H1 (cell line): ENCODE measurements at regions not wholly inside any gene's neighbourhood (a gene's known extent, or its start where the extent isn't known, plus 50 kb on each side); places are given as distances from the start of the nearest gene placed in this dataset.

ENCODE experiments used
- CTCF ChIA-PET: fragments of 300-600 bp; sonication (Branson Sonifier 250); formaldehyde crosslinking; loops from one replicate; lab custom pipeline; 2021; ENCODE audit not compliant: partially characterized antibody; lab: Charles Lee
- POLR2A ChIA-PET: fragments of 300-600 bp; sonication (Branson Sonifier 250); formaldehyde crosslinking; loops from one replicate; lab custom pipeline; 2021; ENCODE audit warnings: inconsistent platforms; ENCODE audit not compliant: partially characterized antibody; lab: Charles Lee
- DNase-seq, 2 experiments: peaks; one replicate each; pipeline versions ENCODE4 v3.0.0 to v3.0.0-alpha.2; 2010 to 2022; ENCODE audit warnings: low spot score in 2 of 2, low read depth in 1 of 2, mixed read lengths in 1 of 2
- FAIRE-seq: peaks from 2 replicates; lab custom pipeline; 2011; peaks lifted over from hg19 to GRCh38; lab: Jason Lieb, UNC
- H2AFZ ChIP-seq: 2 replicates; pipeline ENCODE4 v1.8.1; 2012; ENCODE audit warnings: low read length, inconsistent platforms
- H2AK5ac ChIP-seq: 2 replicates; pipeline ENCODE4 v1.6.1; 2013; ENCODE audit warnings: low read depth, low read length
- H2BK120ac ChIP-seq: replicated peaks from 2 replicates; pipeline ENCODE3; 2013; ENCODE audit warnings: low read depth, low read length, inconsistent platforms
- H2BK12ac ChIP-seq: 2 replicates; pipeline ENCODE4 v1.6.1; 2013; ENCODE audit warnings: low read depth, low read length
- H2BK15ac ChIP-seq: 2 replicates; pipeline ENCODE4 v1.6.1; 2013; ENCODE audit warnings: low read length
- H2BK20ac ChIP-seq: 2 replicates; pipeline ENCODE4 v1.6.1; 2013; ENCODE audit warnings: low read length
- H2BK5ac ChIP-seq: 2 replicates; pipeline ENCODE4 v1.6.1; 2013; ENCODE audit warnings: low read depth, low read length
- H3K14ac ChIP-seq: 2 replicates; pipeline ENCODE4 v1.6.1; 2013; ENCODE audit warnings: inconsistent platforms; ENCODE audit not compliant: insufficient read length
- H3K18ac ChIP-seq: 2 replicates; pipeline ENCODE4 v1.6.1; 2013; ENCODE audit warnings: low read length; ENCODE audit errors: extremely low read depth
- H3K23ac ChIP-seq: 2 replicates; pipeline ENCODE4 v1.6.1; 2013; ENCODE audit warnings: inconsistent platforms; ENCODE audit not compliant: insufficient read length
- H3K23me2 ChIP-seq: 2 replicates; pipeline ENCODE4 v1.6.1; 2013; ENCODE audit warnings: low read depth, low read length
- H3K27ac ChIP-seq: 2 replicates; pipeline ENCODE4 v1.6.1; 2011; ENCODE audit warnings: low read depth, low read length, inconsistent platforms
- H3K27me3 ChIP-seq, 4 experiments: replicated peaks in 1 of 4; 1 replicate in 1 of 4; 2 replicates in 3 of 4; pipeline versions ENCODE4 v1.6.1 to v1.8.1; 2011 to 2013; ENCODE audit warnings: low read length in 3 of 4, mild to moderate bottlenecking in 3 of 4, inconsistent platforms in 2 of 4, mixed read lengths in 2 of 4, moderate library complexity in 1 of 4; ENCODE audit not compliant: control insufficient read depth in 3 of 4, insufficient read depth in 3 of 4; ENCODE audit errors: extremely low read depth in 1 of 4
- H3K36me3 ChIP-seq, 4 experiments: 2 replicates each; pipeline versions ENCODE4 v1.6.1 to v1.8.1; 2011 to 2013; ENCODE audit warnings: mild to moderate bottlenecking in 4 of 4, low read length in 3 of 4, moderate library complexity in 2 of 4, control low read depth in 1 of 4, inconsistent platforms in 1 of 4; ENCODE audit not compliant: insufficient read depth in 4 of 4, control insufficient read depth in 2 of 4
- H3K4ac ChIP-seq: replicated peaks from 2 replicates; pipeline ENCODE3; 2013; ENCODE audit warnings: low read length, low read depth, mixed read lengths, inconsistent platforms; ENCODE audit not compliant: insufficient read length
- H3K4me1 ChIP-seq, 4 experiments: replicated peaks in 1 of 4; 1 replicate in 1 of 4; 2 replicates in 3 of 4; pipeline versions ENCODE4 v1.6.1 to v1.8.1; 2011 to 2013; ENCODE audit warnings: low read length in 3 of 4, inconsistent platforms in 2 of 4, mixed read lengths in 1 of 4; ENCODE audit not compliant: insufficient read depth in 4 of 4, control insufficient read depth in 3 of 4
- H3K4me2 ChIP-seq, 2 experiments: 2 replicates each; pipeline versions ENCODE4 v1.6.1 to v1.8.1; 2011 to 2013; ENCODE audit warnings: low read depth in 2 of 2, low read length in 2 of 2, control low read depth in 1 of 2, inconsistent platforms in 1 of 2, mild to moderate bottlenecking in 1 of 2; ENCODE audit not compliant: insufficient read depth in 1 of 2
- H3K4me3 ChIP-seq, 4 experiments: fragments of 200-600, 300-600 bp in 1 of 4; sonication (generic), shearing (Covaris generic), sonication (Bioruptor Twin) in 1 of 4; 2 replicates each; pipeline versions ENCODE4 v1.5.1 to v1.8.1; 2011 to 2016; ENCODE audit warnings: low read length in 4 of 4, low read depth in 3 of 4, control low read depth in 2 of 4, inconsistent platforms in 2 of 4, mild to moderate bottlenecking in 2 of 4, mixed read lengths in 1 of 4, moderate library complexity in 1 of 4; ENCODE audit not compliant: insufficient read depth in 2 of 4; ENCODE audit errors: extremely low read depth in 1 of 4
- H3K56ac ChIP-seq: replicated peaks from 2 replicates; pipeline ENCODE3; 2013; ENCODE audit warnings: low read depth, mild to moderate bottlenecking, mixed read lengths, low read length, inconsistent platforms; ENCODE audit not compliant: insufficient read length
- H3K79me1 ChIP-seq: 2 replicates; pipeline ENCODE4 v1.6.1; 2013; ENCODE audit warnings: low read depth, low read length, control low read depth
- H3K79me2 ChIP-seq, 2 experiments: 2 replicates each; pipeline versions ENCODE4 v1.6.1 to v1.8.1; 2012 to 2013; ENCODE audit warnings: low read length in 2 of 2, mild to moderate bottlenecking in 2 of 2, inconsistent platforms in 1 of 2; ENCODE audit not compliant: insufficient read depth in 2 of 2, control insufficient read depth in 1 of 2
- H3K9ac ChIP-seq, 4 experiments: replicated peaks in 1 of 4; 1 replicate in 1 of 4; 2 replicates in 3 of 4; pipeline versions ENCODE4 v1.6.1 to v1.8.1; 2011 to 2013; ENCODE audit warnings: low read depth in 3 of 4, low read length in 3 of 4, control low read depth in 2 of 4, mild to moderate bottlenecking in 2 of 4, moderate library complexity in 2 of 4, inconsistent platforms in 1 of 4; ENCODE audit errors: extremely low read depth in 1 of 4
- H3K9me3 ChIP-seq, 2 experiments: 2 replicates each; pipeline versions ENCODE4 v1.6.1 to v1.8.1; 2012 to 2013; ENCODE audit warnings: mild to moderate bottlenecking in 2 of 2, moderate library complexity in 2 of 2, control low read depth in 1 of 2, inconsistent platforms in 1 of 2, low read depth in 1 of 2, low read length in 1 of 2, mixed read lengths in 1 of 2; ENCODE audit not compliant: insufficient read depth in 2 of 2
- H4K20me1 ChIP-seq, 2 experiments: replicated peaks in 1 of 2; 2 replicates each; pipeline versions ENCODE3 to v1.8.1; 2011 to 2013; ENCODE audit warnings: inconsistent platforms in 2 of 2, low read length in 2 of 2, mild to moderate bottlenecking in 1 of 2; ENCODE audit not compliant: insufficient read depth in 2 of 2, control insufficient read depth in 1 of 2
- H4K5ac ChIP-seq: 2 replicates; pipeline ENCODE4 v1.6.1; 2013; ENCODE audit warnings: low read length, low read depth, mixed read lengths, inconsistent platforms; ENCODE audit not compliant: insufficient read length
- H4K8ac ChIP-seq: 2 replicates; pipeline ENCODE4 v1.8.0; 2013; ENCODE audit warnings: mild to moderate bottlenecking, moderate library complexity, low read length, inconsistent platforms; ENCODE audit not compliant: insufficient read depth; ENCODE audit errors: extremely low read depth
- H4K91ac ChIP-seq: replicated peaks from 2 replicates; pipeline ENCODE3; 2013; ENCODE audit warnings: low read length, mixed read lengths, inconsistent platforms; ENCODE audit not compliant: insufficient read length
- EZH2 ChIP-seq: fragments of 200-600 bp; sonication (generic); IDR thresholded peaks from 2 replicates; pipeline ENCODE4 v1.7.1; 2012; ENCODE audit warnings: low read depth, mild to moderate bottlenecking, moderate library complexity, low read length, inconsistent platforms; ENCODE audit not compliant: severe bottlenecking
- HDAC2 ChIP-seq, 2 experiments: fragments of 300-600 bp in 1 of 2; sonication (generic) in 1 of 2; IDR thresholded peaks; 2 replicates each; pipeline ENCODE4 v1.6.1; 2011 to 2012; ENCODE audit warnings: low read depth in 2 of 2, low read length in 2 of 2, mild to moderate bottlenecking in 2 of 2, moderate library complexity in 2 of 2, borderline replicate concordance in 1 of 2, inconsistent platforms in 1 of 2
- HDAC6 ChIP-seq: IDR thresholded peaks from one replicate; pipeline ENCODE4 v1.7.1; 2012; ENCODE audit warnings: low read depth, mild to moderate bottlenecking, inconsistent platforms, low read length, moderate library complexity
- JUND ChIP-seq: IDR thresholded peaks from 2 replicates; pipeline ENCODE4 v1.6.1; 2011; ENCODE audit warnings: mild to moderate bottlenecking, improper control_type of control experiment, low read length
- KDM1A ChIP-seq: fragments of 200-600, 300-600 bp; sonication (generic); IDR thresholded peaks from 2 replicates; pipeline ENCODE4 v1.7.1; 2016; ENCODE audit warnings: mild to moderate bottlenecking, low read length, borderline replicate concordance
- KDM5A ChIP-seq: fragments of 200-600 bp; IDR thresholded peaks from 2 replicates; pipeline ENCODE4 v1.7.1; 2012; ENCODE audit warnings: mild to moderate bottlenecking, low read length, inconsistent platforms, mixed read lengths
- PHF8 ChIP-seq: fragments of 200-600 bp; sonication (generic); conservative IDR thresholded peaks from 2 replicates; pipeline ENCODE4 v1.7.1; 2012; ENCODE audit warnings: low read depth, mild to moderate bottlenecking, inconsistent platforms, low read length, moderate library complexity
- RAD21 ChIP-seq, 2 experiments: IDR thresholded peaks in 1 of 2; conservative IDR thresholded peaks in 1 of 2; 2 replicates each; pipeline ENCODE4 v1.6.1; 2011; ENCODE audit warnings: low read depth in 2 of 2, low read length in 2 of 2, improper control_type of control experiment in 1 of 2, inconsistent platforms in 1 of 2, mild to moderate bottlenecking in 1 of 2, moderate library complexity in 1 of 2
- SP4 ChIP-seq: IDR thresholded peaks from 2 replicates; pipeline ENCODE4 v1.6.1; 2012; ENCODE audit warnings: low read length, inconsistent platforms
- SRF ChIP-seq: IDR thresholded peaks from 2 replicates; pipeline ENCODE4 v1.6.1; 2011; ENCODE audit warnings: mild to moderate bottlenecking, low read depth, low read length, moderate library complexity
- TBP ChIP-seq: IDR thresholded peaks from 2 replicates; pipeline ENCODE4 v1.6.1; 2011; ENCODE audit warnings: low read depth, low read length, improper control_type of control experiment
- WGBS, 2 experiments: shearing (Covaris generic) in 1 of 2; methylation state at CpG; one replicate each; pipeline versions ENCODE4 v1.1.6 to v1.1.7; 2013 to 2015; ENCODE audit warnings: low lambda C conversion rate in 2 of 2, mixed read lengths in 2 of 2, inconsistent platforms in 1 of 2, low coverage in 1 of 2, missing lambda C conversion rate in 1 of 2; ENCODE audit not compliant: insufficient replicate concordance in 2 of 2, insufficient coverage in 1 of 2, insufficient read length in 1 of 2; ENCODE audit errors: extremely low coverage in 1 of 2, missing lambda C conversion rate in 1 of 2; 5-methylcytosine and 5-hydroxymethylcytosine counted together
- TF ChIP-seq, protein P1 (sequence below), 3 experiments: IDR thresholded peaks; 1 replicate in 2 of 3; 2 replicates in 1 of 3; pipeline versions ENCODE4 v1.5.1 to v1.6.1; 2011; ENCODE audit warnings: low read length in 3 of 3, mild to moderate bottlenecking in 3 of 3, inconsistent platforms in 2 of 3, low read depth in 1 of 3, moderate library complexity in 1 of 3; ENCODE audit not compliant: insufficient read depth in 1 of 3; ENCODE audit errors: control extremely low read depth in 1 of 3

DNA sequence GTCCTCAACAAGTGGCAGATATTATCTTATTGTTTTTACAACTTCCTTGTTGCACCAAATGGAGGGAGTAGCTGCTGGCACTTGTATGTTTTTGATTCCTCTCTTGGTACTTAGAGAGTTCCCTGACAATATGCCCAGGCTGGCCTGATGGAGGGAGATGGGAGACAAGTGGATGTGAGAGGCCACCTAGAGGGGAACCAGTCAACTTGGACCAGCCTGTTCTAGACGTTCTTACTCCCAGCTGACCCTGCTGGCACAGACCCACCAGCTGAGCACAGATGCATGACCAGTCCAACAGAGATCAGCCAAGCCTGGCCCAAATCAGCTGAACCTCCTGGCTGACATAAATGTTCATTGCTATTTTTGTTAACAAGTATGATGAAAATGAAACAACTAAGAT, 60.9 kb upstream of the GDNF start:
- Histone ChIP-seq H4K91ac (no peak overlapping the region), H2AFZ (no peak overlapping the region), H3K4me3 (no peak overlapping the region), H3K36me3 (no peaks in the 10 kb centered on the region), H2BK12ac (no peak overlapping the region), H3K4ac (no peak overlapping the region), H3K4me2 (no peak overlapping the region), H3K23ac (no peak overlapping the region), H4K8ac (no peak overlapping the region), H3K9ac (no peak overlapping the region), H2BK20ac (no peak overlapping the region), H3K79me2 (no peaks in the 10 kb centered on the region), H3K27me3 (no peaks in the 10 kb centered on the region), H4K5ac (no peak overlapping the region), H3K56ac (no peak overlapping the region), H2BK5ac (no peak overlapping the region), H4K20me1 (no peaks in the 10 kb centered on the region), H3K4me1 (no peaks in the 10 kb centered on the region), H2BK120ac (no peak overlapping the region), H2AK5ac (no peak overlapping the region), H3K14ac (no peak overlapping the region), H3K27ac (no peak overlapping the region), H3K9me3 (no peaks in the 10 kb centered on the region), H3K23me2 (no peaks in the 10 kb centered on the region), H2BK15ac (no peak overlapping the region), H3K18ac (no peak overlapping the region), H3K79me1 (no peaks in the 10 kb centered on the region)
- WGBS, 2 experiments = 64% methylated on average over 1 of the region's 1 CpG; no CpG with 5 or more reads in 1 of the 2 experiments
- TF ChIP-seq HDAC2 (IDR thresholded peaks at IDR 0.05; ENCODE audit: borderline replicate concordance in 1 of 2, low read depth in 2 of 2, low read length in 2 of 2) (no peak), EZH2 (no peak), RAD21 (IDR thresholded peaks at IDR 0.05 in 1 of 2, conservative IDR thresholded peaks at IDR 0.05 in 1 of 2; ENCODE audit: low read depth in 2 of 2, low read length in 2 of 2) (peak; percentile 53 to 66), KDM1A (no peak), SP4 (no peak), TBP (no peak), KDM5A (no peak), HDAC6 (no peak), SRF (no peak), JUND (no peak), PHF8 (no peak)
- TF ChIP-seq, protein P1, sequence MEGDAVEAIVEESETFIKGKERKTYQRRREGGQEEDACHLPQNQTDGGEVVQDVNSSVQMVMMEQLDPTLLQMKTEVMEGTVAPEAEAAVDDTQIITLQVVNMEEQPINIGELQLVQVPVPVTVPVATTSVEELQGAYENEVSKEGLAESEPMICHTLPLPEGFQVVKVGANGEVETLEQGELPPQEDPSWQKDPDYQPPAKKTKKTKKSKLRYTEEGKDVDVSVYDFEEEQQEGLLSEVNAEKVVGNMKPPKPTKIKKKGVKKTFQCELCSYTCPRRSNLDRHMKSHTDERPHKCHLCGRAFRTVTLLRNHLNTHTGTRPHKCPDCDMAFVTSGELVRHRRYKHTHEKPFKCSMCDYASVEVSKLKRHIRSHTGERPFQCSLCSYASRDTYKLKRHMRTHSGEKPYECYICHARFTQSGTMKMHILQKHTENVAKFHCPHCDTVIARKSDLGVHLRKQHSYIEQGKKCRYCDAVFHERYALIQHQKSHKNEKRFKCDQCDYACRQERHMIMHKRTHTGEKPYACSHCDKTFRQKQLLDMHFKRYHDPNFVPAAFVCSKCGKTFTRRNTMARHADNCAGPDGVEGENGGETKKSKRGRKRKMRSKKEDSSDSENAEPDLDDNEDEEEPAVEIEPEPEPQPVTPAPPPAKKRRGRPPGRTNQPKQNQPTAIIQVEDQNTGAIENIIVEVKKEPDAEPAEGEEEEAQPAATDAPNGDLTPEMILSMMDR (IDR thresholded peaks at IDR 0.05; ENCODE audit: control extremely low read depth in 1 of 3, insufficient read depth in 1 of 3, low read depth in 1 of 3, low read length in 3 of 3) = peak in 2 of 3 experiments; percentile 31 to 37; a peak in 3 of 4 replicates
- FAIRE-seq (no peak), DNase-seq (no peak)
- POLR2A ChIA-PET = no interaction called here
- CTCF ChIA-PET = interaction anchor here (0.5 to 1.5 kb wide), 6 partner anchors 9 to 347 kb away, joined by 3 to 4 read pairs (median 3); no protein-coding TSS in a partner anchor
